ENCODE measurements at regions not wholly inside any gene's neighbourhood (a gene's known extent, or its start where the extent isn't known, plus 50 kb on each side); places are given as distances from the start of the nearest gene placed in this dataset.

- DNase-seq (ENCODE audit: low read depth) = no peak
These were observed 89.8 kb downstream of the PTTG1 start for GRCh38 chr5:160511280-160511929.
